Suprapubic skin (tissue), 4 donors: ENCODE measurements at regions not wholly inside any gene's neighbourhood (a gene's known extent, or its start where the extent isn't known, plus 50 kb on each side); places are given as distances from the start of the nearest gene placed in this dataset.
"Not testable (repeated sequence)": the region's sequence is repeated elsewhere in the genome, so short reads cannot be mapped to it uniquely, and the experiment has no call there.

ENCODE experiments used
- DNase-seq, 2 donors: peaks; one replicate each; pipeline ENCODE4 v3.0.0-alpha.2; 2019; ENCODE audit warnings: low spot score in 2 of 2
- H3K27ac ChIP-seq: fragments of 200-600 bp; sonication (generic); one replicate; pipeline ENCODE4 v1.5.1; 2019
- H3K27me3 ChIP-seq: fragments of 200-600 bp; sonication (generic); one replicate; pipeline ENCODE4 v1.5.1; 2019
- H3K36me3 ChIP-seq: fragments of 200-600 bp; sonication (generic); one replicate; pipeline ENCODE4 v1.5.1; 2019
- H3K4me1 ChIP-seq: fragments of 200-600 bp; sonication (generic); one replicate; pipeline ENCODE4 v1.5.1; 2019
- H3K4me3 ChIP-seq: fragments of 200-600 bp; sonication (generic); one replicate; pipeline ENCODE4 v1.5.1; 2019; ENCODE audit warnings: mild to moderate bottlenecking
- H3K9me3 ChIP-seq: fragments of 200-600 bp; sonication (generic); one replicate; pipeline ENCODE4 v1.5.1; 2019
- EP300 ChIP-seq: sonication (generic); formaldehyde crosslinking; IDR thresholded peaks from one replicate; pipeline ENCODE4 v1.6.1; 2017; ENCODE audit warnings: antibody characterized with exemption
- POLR2A ChIP-seq, 2 donors: fragments of 450-650 bp; IDR thresholded peaks; one replicate each; pipeline ENCODE4 v1.6.1; 2017; ENCODE audit warnings: antibody characterized with exemption in 2 of 2, mild to moderate bottlenecking in 2 of 2, moderate library complexity in 2 of 2
- POLR2AphosphoS5 ChIP-seq, 3 donors: sonication (generic); formaldehyde crosslinking; IDR thresholded peaks; one replicate each; pipeline ENCODE4 v1.6.1; 2017; ENCODE audit warnings: antibody characterized with exemption in 3 of 3
- WGBS: methylation state at CpG from one replicate; pipeline ENCODE4 v1.1.5; 2018; 5-methylcytosine and 5-hydroxymethylcytosine counted together
- TF ChIP-seq, protein P1 (sequence below), 2 donors: fragments of 200-600 bp in 1 of 2; fragments of 450-650 bp in 1 of 2; sonication (generic) in 1 of 2; IDR thresholded peaks; one replicate each; pipeline ENCODE4 v1.5.1; 2016 to 2019; ENCODE audit warnings: antibody characterized with exemption in 2 of 2, mild to moderate bottlenecking in 1 of 2, moderate library complexity in 1 of 2

DNA sequence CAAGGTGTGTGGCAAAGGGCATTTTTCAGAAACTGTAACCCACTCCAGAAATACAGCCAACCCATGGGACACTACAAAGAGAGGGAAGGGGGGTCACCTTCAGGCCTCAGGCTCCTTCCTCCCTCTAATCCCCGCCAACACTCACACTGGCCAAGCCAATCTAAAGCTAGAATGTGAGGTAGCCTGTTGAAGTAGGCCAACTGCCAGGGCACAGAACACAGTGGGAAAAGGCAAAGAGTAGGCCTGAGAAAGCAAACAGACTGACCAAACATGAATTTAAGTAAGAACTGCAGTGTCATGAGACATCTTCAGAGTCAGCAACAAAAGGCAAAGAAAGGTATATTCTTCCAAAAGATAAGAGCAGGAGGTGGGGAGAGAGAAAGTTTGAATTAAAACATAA, 289.0 kb downstream of the HNRNPD start:
- DNase-seq: no peak
- H3K27me3 ChIP-seq: no peaks in the 10 kb centered on the region
- 100% methylated on average over 1 of the region's 1 CpG for WGBS
- H3K4me3 ChIP-seq: no peak overlapping the region
- H3K36me3 ChIP-seq: no peaks in the 10 kb centered on the region
- no peaks in the 10 kb centered on the region for H3K9me3 ChIP-seq
- no peak overlapping the region for H3K27ac ChIP-seq
- no peaks in the 10 kb centered on the region for H3K4me1 ChIP-seq
- TF ChIP-seq, protein P1, sequence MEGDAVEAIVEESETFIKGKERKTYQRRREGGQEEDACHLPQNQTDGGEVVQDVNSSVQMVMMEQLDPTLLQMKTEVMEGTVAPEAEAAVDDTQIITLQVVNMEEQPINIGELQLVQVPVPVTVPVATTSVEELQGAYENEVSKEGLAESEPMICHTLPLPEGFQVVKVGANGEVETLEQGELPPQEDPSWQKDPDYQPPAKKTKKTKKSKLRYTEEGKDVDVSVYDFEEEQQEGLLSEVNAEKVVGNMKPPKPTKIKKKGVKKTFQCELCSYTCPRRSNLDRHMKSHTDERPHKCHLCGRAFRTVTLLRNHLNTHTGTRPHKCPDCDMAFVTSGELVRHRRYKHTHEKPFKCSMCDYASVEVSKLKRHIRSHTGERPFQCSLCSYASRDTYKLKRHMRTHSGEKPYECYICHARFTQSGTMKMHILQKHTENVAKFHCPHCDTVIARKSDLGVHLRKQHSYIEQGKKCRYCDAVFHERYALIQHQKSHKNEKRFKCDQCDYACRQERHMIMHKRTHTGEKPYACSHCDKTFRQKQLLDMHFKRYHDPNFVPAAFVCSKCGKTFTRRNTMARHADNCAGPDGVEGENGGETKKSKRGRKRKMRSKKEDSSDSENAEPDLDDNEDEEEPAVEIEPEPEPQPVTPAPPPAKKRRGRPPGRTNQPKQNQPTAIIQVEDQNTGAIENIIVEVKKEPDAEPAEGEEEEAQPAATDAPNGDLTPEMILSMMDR (IDR thresholded peaks at IDR 0.05): no peak
- TF ChIP-seq EP300 (no peak), POLR2AphosphoS5 (IDR thresholded peaks at IDR 0.05) (no peak)

DNA sequence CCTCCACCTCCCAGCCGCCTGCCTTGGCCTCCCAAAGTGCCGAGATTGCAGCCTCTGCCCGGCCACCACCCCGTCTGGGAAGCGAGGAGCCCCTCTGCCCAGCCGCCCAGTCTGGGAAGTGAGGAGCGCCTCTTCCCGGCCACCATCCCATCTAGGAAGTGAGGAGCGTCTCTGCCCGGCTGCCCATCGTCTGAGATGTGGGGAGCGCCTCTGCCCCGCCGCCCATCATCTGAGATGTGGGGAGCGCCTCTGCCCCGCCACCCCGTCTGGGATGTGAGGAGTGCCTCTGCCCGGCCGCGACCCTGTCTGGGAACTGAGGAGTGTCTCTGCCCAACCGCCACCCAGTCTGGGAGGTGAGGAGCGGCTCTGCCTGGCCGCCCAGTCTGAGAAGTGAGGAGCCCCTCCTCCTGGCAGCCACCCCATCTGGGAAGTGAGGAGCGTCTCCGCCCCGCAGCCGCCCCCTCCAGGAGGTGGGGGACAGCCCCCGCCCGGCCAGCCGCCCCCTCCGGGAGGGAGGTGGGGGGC, 296.3 kb downstream of the HNRNPD start:
- H3K27me3 ChIP-seq, H3K36me3 ChIP-seq, H3K9me3 ChIP-seq, H3K4me1 ChIP-seq, H3K27ac ChIP-seq, DNase-seq, H3K4me3 ChIP-seq: not testable (repeated sequence)
- 0% methylated on average over 1 of the region's 31 CpGs for WGBS

DNA sequence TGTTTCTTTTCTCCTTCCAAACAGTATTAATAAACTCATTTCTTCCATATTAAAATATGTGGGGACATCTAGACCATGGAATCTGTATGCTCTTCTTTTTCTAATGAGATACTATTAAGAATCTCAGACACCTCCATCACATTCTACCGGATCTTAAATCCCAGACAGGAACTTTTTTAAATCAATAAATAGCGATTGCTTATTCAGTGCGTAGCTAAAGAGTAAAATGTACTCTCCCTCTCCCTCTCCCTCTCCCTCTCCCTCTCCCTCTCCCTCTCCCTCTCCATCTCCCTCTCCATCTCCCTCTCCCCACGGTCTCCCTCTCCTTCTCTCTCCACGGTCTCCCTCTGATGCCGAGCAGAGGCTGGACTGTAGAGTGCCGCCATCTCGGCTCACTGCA, 297.0 kb downstream of the HNRNPD start:
- no peak for DNase-seq
- no peaks in the 10 kb centered on the region for H3K27me3 ChIP-seq
- 97% methylated on average over 8 of the region's 8 CpGs for WGBS
- H3K36me3 ChIP-seq: no peaks in the 10 kb centered on the region
- no peak for TF ChIP-seq POLR2A (IDR thresholded peaks at IDR 0.05)
- TF ChIP-seq EP300: no peak
- TF ChIP-seq POLR2AphosphoS5 (IDR thresholded peaks at IDR 0.05): no peak
- TF ChIP-seq, protein P1 (IDR thresholded peaks at IDR 0.05): no peak
- no peaks in the 10 kb centered on the region for H3K4me1 ChIP-seq
- no peak overlapping the region for H3K27ac ChIP-seq
- no peak overlapping the region for H3K4me3 ChIP-seq
- H3K9me3 ChIP-seq: no peaks in the 10 kb centered on the region

DNA sequence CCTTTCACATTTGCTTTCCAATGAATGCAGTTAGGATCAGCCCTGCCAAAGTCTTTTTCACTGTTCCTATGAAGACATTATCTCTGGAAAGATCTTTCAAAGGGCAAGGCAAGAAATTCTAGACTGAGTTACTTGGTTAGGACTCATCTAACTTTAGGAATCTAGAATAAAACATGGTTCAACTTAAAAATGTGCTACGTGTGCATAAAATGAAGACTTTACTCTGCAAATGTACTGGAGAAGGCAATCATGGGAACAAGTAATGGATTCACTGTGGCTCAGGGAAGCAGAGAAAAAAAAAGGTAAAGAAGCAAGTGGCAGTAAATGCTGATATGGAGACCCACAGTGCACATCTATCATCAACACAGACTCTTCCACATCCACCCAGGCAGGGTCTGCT, 297.4 kb downstream of the HNRNPD start:
- H3K27me3 ChIP-seq: no peaks in the 10 kb centered on the region
- no peak overlapping the region for H3K4me3 ChIP-seq
- no peaks in the 10 kb centered on the region for H3K4me1 ChIP-seq
- no peak overlapping the region for H3K27ac ChIP-seq
- TF ChIP-seq EP300 (no peak), POLR2A (IDR thresholded peaks at IDR 0.05) (no peak), POLR2AphosphoS5 (IDR thresholded peaks at IDR 0.05) (no peak)
- TF ChIP-seq, protein P1 (IDR thresholded peaks at IDR 0.05): no peak
- H3K9me3 ChIP-seq: no peaks in the 10 kb centered on the region
- WGBS: 74% methylated on average over 1 of the region's 1 CpG
- H3K36me3 ChIP-seq: no peaks in the 10 kb centered on the region
- no peak for DNase-seq

DNA sequence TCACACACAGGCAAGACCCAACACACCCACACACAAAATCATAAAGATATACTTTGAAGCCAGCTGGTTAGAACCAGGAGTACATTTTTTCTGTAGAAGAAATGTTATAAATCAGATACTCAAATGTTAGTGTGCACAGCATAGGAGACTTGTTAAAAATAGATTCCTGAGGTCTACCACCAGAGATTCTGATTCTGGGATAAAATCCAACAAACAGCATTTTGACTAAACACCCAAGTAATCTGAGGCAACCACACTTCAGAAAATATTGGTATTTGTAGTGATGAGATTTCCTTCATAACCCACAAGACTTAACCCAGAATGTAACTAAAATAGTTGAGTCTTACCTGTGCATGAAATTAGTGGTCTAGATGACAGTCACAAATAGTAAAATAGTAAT, 301.8 kb downstream of the HNRNPD start:
- H3K4me3 ChIP-seq: no peak overlapping the region
- TF ChIP-seq, protein P1 (IDR thresholded peaks at IDR 0.05): no peak
- TF ChIP-seq POLR2A (IDR thresholded peaks at IDR 0.05): no peak
- no peak for TF ChIP-seq EP300
- no peak for TF ChIP-seq POLR2AphosphoS5 (IDR thresholded peaks at IDR 0.05)

More for the DNA sequence above, 301.8 kb downstream of the HNRNPD start:
- no peak for DNase-seq
- Histone ChIP-seq H3K4me1 (no peaks in the 10 kb centered on the region), H3K27ac (no peak overlapping the region), H3K27me3 (no peaks in the 10 kb centered on the region), H3K36me3 (no peaks in the 10 kb centered on the region), H3K9me3 (no peaks in the 10 kb centered on the region)
